WERI-Rb-1 (cell line): ENCODE measurements at regions not wholly inside any gene's neighbourhood (a gene's known extent, or its start where the extent isn't known, plus 50 kb on each side); places are given as distances from the start of the nearest gene placed in this dataset.

Experiments
- DNase-seq: peaks from one replicate; pipeline ENCODE4 v3.0.0-alpha.2; 2020
- H3K27ac ChIP-seq: fragments of 250-450 bp; sonication (Bioruptor Pico); 2 replicates; pipeline ENCODE4 v1.5.1; 2020; ENCODE audit warnings: mild to moderate bottlenecking, moderate library complexity
- H3K27me3 ChIP-seq: fragments of 250-450 bp; sonication (Bioruptor Pico); 2 replicates; pipeline ENCODE4 v1.5.1; 2021; ENCODE audit warnings: mild to moderate bottlenecking, low read depth, moderate library complexity; ENCODE audit not compliant: insufficient read depth, severe bottlenecking
- H3K36me3 ChIP-seq: fragments of 250-450 bp; sonication (Bioruptor Pico); 2 replicates; pipeline ENCODE4 v1.5.1; 2020; ENCODE audit warnings: mild to moderate bottlenecking, moderate library complexity
- H3K4me3 ChIP-seq: 2 replicates; pipeline ENCODE4 v1.5.1; 2011; ENCODE audit warnings: low read depth, mild to moderate bottlenecking, control low read depth, low read length
- H3K9me3 ChIP-seq: fragments of 250-450 bp; sonication (Bioruptor Pico); 2 replicates; pipeline ENCODE4 v1.5.1; 2021; ENCODE audit warnings: mild to moderate bottlenecking, moderate library complexity; ENCODE audit not compliant: severe bottlenecking
- TF ChIP-seq, protein P1 (sequence below): IDR thresholded peaks from 2 replicates; pipeline ENCODE4 v1.5.1; 2011; ENCODE audit warnings: low read depth, mild to moderate bottlenecking, control low read depth, inconsistent platforms, low read length

DNA sequence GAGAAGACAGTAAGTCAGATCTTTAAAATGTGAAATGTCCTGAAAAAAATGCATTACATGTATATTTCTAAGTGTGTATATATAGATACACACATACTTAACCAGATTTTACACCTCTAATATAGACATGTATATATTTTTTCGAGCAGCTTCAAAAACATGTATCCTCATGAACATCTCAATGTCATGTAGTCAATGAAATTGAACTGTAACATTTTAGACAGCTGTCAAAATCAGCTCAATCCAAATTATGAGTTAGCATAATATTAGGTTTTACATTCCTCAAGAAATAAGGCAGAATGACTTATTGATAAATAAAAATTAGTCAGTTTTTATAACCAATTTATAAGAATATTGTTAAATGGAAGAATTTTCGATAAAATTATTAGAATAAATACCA is 665.7 kb downstream of the BRINP3 start:
- Histone ChIP-seq H3K27ac (no peak overlapping the region), H3K4me3 (no peak overlapping the region), H3K27me3 (no peaks in the 10 kb centered on the region), H3K36me3 (no peaks in the 10 kb centered on the region), H3K9me3 (no peaks in the 10 kb centered on the region)
- no peak for DNase-seq
- TF ChIP-seq, protein P1, sequence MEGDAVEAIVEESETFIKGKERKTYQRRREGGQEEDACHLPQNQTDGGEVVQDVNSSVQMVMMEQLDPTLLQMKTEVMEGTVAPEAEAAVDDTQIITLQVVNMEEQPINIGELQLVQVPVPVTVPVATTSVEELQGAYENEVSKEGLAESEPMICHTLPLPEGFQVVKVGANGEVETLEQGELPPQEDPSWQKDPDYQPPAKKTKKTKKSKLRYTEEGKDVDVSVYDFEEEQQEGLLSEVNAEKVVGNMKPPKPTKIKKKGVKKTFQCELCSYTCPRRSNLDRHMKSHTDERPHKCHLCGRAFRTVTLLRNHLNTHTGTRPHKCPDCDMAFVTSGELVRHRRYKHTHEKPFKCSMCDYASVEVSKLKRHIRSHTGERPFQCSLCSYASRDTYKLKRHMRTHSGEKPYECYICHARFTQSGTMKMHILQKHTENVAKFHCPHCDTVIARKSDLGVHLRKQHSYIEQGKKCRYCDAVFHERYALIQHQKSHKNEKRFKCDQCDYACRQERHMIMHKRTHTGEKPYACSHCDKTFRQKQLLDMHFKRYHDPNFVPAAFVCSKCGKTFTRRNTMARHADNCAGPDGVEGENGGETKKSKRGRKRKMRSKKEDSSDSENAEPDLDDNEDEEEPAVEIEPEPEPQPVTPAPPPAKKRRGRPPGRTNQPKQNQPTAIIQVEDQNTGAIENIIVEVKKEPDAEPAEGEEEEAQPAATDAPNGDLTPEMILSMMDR, result no peak

DNA sequence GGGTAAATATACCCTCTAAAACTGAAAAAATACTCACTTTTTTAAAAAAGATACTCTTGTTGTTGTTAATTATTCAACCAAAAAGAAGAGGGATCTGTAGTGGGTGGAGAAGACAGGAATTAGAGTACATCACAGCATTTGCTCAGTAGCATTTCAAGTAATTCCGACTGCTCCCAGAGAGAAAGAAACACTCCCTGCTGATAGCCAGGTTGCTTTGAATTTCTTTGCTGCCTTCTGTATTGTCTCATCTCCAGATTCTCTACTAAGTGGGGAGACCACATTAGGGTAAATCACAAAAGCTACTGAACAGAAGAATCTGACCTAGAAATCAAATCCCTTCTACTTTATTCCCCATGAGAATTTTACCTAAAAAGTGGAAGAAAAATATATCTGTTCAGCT is 661.1 kb downstream of the BRINP3 start:
- Histone ChIP-seq H3K36me3 (no peaks in the 10 kb centered on the region), H3K27ac (no peak overlapping the region), H3K27me3 (no peaks in the 10 kb centered on the region), H3K4me3 (no peak overlapping the region), H3K9me3 (no peaks in the 10 kb centered on the region)
- TF ChIP-seq, protein P1, result no peak
- DNase-seq, result no peak

DNA sequence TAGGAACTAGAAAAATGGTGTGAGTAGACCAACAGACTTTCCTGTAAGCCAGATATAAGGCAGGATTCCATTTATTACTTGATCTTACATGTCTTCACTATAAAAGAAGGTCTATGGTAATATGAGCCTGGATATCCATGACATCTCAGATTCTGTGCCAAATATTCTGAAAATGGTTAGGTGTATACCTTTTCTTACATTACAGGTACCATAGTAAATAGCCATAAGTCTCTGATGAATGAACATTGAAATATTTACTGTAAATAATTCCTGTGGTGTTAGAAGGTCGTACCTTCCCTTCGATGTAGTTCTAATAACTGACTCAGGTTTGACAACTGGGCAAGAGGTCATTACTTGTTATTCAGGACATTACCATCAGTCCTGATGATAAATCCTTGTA is 657.9 kb downstream of the BRINP3 start:
- TF ChIP-seq, protein P1, result no peak
- H3K36me3 ChIP-seq, result no peaks in the 10 kb centered on the region
- no peak for DNase-seq
- H3K9me3 ChIP-seq, result no peaks in the 10 kb centered on the region
- no peak overlapping the region for H3K27ac ChIP-seq
- H3K4me3 ChIP-seq, result no peak overlapping the region
- no peaks in the 10 kb centered on the region for H3K27me3 ChIP-seq

DNA sequence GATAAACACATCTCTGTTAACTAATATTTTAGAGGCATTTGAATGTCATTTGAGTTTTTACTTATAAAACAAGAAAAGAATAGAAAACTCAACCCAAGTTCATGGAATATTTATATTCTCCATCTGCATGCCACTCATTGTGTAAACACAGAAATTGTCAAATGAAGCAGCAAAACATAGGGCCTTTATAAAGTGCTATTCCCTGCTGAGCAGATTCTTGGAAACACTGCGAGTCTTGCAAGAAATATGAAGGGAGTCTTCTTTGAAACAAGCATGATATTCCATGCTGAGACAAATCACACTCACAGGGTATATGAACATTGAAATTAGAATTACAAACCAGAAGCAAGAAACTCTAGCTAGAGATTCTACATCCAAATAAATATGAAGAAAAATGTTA is 655.8 kb downstream of the BRINP3 start:
- TF ChIP-seq, protein P1, result no peak
- Histone ChIP-seq H3K27ac (no peak overlapping the region), H3K9me3 (no peaks in the 10 kb centered on the region), H3K27me3 (no peaks in the 10 kb centered on the region), H3K36me3 (no peaks in the 10 kb centered on the region), H3K4me3 (no peak overlapping the region)
- DNase-seq, result no peak

DNA sequence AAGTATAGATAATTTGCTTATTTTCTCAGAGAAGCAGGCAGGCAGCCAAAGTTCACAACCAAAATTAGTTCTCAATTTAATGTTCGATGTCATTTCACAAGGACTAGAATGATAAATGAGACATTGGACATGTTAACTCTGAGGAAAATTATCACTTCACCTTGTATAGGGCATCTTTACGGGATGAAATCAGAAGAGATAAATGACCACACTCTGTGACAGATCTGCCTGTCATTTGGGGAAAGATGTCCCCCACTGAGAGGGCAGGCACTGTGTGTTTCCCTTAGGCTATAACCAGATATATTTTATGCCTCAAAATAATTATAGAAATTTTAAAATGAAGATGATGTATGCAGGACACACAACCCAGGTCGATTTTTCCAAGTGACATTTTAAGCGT is 642.9 kb downstream of the BRINP3 start:
- TF ChIP-seq, protein P1, result no peak
- Histone ChIP-seq H3K36me3 (no peaks in the 10 kb centered on the region), H3K27me3 (no peaks in the 10 kb centered on the region), H3K4me3 (no peak overlapping the region), H3K9me3 (no peaks in the 10 kb centered on the region), H3K27ac (no peak overlapping the region)
- no peak for DNase-seq

DNA sequence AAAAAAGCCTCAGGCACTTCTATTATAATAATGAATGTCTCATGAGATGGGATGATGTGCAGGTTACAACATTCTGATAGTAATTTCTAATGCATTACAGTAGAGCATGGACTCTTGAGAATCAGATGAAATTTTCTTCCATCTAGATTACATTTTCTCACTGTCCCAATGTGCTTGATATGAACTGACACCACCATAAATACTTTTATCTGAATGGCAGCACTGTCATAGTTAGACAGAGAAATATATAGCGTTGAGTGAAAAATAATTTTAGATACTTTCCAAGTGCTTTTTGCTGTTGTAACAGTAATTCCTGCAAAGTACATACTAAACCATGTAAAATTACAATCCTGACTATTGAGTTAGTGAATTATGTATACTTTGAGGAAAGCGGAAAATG is 630.1 kb downstream of the BRINP3 start:
- TF ChIP-seq, protein P1, result no peak
- no peak for DNase-seq

More for the DNA sequence above, 630.1 kb downstream of the BRINP3 start:
- H3K9me3 ChIP-seq, result no peaks in the 10 kb centered on the region
- no peaks in the 10 kb centered on the region for H3K27me3 ChIP-seq
- no peaks in the 10 kb centered on the region for H3K36me3 ChIP-seq
- no peak overlapping the region for H3K4me3 ChIP-seq
- H3K27ac ChIP-seq, result no peak overlapping the region
